EL (cell line): ENCODE measurements at regions not wholly inside any gene's neighbourhood (a gene's known extent, or its start where the extent isn't known, plus 50 kb on each side); places are given as distances from the start of the nearest gene placed in this dataset.
A peak's percentile ranks its signal among the peaks of the same experiment; 100 is the strongest.

Experiments
- DNase-seq: peaks from one replicate; pipeline ENCODE4 v3.0.0-alpha.2; 2016

DNA sequence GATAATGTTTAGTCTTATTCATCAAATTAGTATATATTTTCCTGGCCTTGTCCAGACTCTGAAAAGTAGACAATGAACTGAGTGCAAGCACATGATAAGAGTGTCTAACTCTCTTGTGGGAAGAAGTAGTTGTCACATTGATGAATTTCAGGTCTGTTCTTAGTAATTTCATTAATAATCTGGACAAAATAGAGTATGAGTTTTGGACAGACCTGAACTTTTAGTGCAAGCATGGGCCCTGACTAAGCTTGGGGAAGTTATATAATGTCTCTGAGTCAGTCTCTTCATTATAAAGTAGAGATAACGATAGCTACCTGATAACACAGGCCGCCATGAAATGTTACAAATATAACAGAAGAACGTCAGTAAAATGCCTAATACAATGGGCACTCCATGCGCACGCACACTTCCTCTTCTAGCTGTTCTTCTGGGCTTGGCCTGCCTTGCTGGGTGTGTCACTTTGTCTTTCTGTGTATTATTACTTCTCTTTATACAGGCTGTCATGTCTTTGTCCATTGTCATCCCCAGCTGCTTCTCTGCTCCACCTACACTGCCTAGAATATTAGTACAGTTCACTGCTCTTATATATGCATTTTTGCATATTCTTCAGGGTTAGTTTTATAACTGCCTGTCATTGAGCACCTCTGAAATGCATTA lies 129.1 kb upstream of the HTR2A start:
- no peak for DNase-seq

GRCh38 chr13:47019977-47020376 lies 123.1 kb upstream of the HTR2A start:
- no peak for DNase-seq

- DNase-seq, result peak; percentile 70
Observed at GRCh38 chr13:47017476-47017875, 120.6 kb upstream of the HTR2A start.

DNA sequence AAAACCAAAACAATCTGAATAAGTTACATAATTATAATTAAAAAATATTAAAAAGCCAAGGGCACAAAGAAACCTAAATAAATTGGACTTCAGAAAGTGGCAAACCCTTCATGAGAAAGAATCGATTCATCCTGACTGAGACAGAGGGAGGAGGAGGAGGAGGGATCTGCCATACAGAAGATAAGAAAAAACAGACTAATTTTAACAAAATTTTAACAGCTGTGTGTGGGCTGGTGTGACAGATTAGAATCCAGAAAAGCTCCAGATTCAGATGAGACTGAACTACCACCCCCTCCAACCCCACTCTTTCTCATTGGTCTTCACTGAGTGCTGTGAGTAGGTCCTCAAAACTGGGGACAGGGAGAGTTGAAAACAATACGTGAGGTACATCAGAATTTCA lies 111.5 kb upstream of the HTR2A start:
- no peak for DNase-seq

GRCh38 chr13:47005756-47006414 lies 109.0 kb upstream of the HTR2A start:
- peak; percentile 16 for DNase-seq

- no peak for DNase-seq
Observed at GRCh38 chr13:47004540-47004939, 107.7 kb upstream of the HTR2A start.

DNA sequence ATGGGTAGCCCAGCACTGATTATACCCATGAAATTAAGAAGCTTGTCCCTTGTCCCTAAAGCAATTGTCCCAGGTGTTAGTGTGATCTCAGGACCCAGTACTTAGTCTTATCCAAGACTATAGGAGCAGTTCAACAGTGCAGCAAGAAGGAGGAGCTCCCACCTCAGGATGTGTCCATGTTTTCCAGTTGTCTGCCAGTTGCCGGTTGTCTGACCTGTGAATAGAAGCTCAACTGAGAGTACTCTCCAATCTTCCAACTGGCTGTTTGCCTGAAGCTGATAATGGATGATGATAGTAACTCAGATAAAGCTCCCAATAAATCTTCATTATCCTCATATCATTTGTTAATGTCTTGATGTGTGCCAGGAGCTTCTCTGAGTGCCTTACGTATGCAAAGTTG lies 107.2 kb upstream of the HTR2A start:
- peak; percentile 11 for DNase-seq

DNA sequence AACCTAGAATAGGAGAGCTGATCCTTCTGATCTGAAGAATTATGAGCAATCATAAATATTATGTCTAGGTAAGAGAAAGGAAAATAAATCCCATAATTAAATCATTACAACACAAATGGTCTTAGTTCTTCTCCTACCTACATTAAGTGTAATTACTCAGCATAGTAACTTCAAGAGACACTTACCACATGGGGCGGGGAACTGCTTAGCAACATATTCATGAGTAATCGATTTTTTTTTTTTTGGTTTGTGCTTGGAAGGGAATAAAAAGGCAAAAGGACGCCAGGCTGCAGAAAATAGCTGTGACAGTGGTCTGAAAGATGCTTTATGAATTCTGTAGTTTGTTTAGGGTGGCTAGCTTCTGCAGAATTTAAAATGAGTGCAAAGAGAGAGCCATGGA lies 103.3 kb upstream of the HTR2A start:
- DNase-seq, result no peak

GRCh38 chr13:46996316-46997030 lies 99.6 kb upstream of the HTR2A start:
- DNase-seq, result no peak

- no peak for DNase-seq
Observed at GRCh38 chr13:46995874-46996273, 99.0 kb upstream of the HTR2A start.

- no peak for DNase-seq
Observed at GRCh38 chr13:46994492-46994891, 97.6 kb upstream of the HTR2A start.

- peak; percentile 32 for DNase-seq
Observed at GRCh38 chr13:46992383-46992952, 95.6 kb upstream of the HTR2A start.

DNA sequence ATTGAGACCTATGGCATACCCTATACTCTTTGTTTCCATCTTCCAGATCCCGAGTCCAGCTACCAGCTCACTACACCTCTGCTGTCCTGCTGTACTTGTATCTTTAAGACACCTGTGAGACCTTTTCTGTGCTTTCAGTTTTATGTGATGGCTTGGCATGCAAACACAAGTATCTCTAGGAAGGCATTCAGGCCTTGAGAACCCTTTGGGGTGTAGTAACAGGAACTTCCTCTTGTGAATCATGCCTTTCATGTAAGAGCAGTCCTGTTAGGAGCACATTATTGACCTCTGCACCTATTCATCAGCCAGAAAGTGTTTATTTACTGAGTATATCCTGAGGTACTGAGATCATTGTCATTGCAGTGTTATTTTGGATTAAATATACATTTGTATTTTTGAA lies 87.0 kb upstream of the HTR2A start:
- peak; percentile 40 for DNase-seq

DNA sequence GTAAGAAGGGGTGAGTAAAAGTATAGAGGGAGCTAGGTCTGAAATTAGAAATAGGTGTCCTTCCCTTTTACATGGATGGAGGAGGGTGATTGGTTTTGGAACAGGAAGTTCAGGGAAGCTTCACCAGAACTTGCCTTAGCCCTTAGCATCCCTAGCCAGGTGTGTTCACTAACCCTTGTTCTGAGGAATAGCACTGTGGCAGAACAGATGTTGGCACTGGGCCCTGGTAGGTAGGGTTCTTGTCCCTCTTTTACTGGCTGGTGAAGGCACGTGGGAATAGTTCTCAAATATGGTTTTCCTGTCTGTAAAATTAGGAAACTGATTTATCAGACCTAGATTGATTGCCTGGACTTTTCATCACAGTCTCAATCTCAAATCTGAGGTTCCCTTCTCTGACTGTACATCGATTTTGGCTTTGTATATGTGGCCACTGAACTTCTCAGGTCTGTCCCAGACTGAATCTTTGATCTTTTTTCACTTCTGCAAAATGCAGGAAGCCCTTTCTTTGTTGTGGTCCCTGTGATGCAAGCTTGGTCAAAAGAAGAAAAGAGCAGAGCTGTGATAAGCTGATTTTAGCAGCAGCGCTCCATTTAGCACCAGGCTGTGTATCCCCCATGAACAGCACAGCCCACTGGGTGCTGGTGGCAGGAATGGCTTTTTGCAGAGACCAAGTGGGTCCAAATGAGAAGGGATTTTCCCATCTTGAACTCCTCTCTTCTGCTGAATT lies 86.2 kb upstream of the HTR2A start:
- DNase-seq, result no peak

DNA sequence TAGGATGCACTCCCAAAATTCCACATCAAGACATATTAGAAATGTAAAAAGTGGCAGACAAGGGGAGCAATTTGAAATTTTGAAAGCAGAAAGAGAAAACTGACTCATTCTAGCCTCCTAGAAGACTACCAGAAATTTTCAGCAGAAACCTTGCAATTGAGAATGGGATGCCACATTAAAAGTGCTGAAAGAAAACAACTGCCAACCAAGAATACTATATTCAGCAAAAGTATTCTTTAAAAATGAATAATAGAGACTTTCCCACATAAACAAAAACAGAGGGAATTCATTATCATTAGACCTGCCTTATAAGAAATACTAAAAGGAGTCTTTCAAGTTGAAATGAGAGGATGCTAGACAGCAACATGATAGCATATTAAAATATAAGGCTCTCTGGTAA lies 78.3 kb upstream of the HTR2A start:
- no peak for DNase-seq

- no peak for DNase-seq
Observed at GRCh38 chr13:46968450-46968849, 71.6 kb upstream of the HTR2A start.

DNA sequence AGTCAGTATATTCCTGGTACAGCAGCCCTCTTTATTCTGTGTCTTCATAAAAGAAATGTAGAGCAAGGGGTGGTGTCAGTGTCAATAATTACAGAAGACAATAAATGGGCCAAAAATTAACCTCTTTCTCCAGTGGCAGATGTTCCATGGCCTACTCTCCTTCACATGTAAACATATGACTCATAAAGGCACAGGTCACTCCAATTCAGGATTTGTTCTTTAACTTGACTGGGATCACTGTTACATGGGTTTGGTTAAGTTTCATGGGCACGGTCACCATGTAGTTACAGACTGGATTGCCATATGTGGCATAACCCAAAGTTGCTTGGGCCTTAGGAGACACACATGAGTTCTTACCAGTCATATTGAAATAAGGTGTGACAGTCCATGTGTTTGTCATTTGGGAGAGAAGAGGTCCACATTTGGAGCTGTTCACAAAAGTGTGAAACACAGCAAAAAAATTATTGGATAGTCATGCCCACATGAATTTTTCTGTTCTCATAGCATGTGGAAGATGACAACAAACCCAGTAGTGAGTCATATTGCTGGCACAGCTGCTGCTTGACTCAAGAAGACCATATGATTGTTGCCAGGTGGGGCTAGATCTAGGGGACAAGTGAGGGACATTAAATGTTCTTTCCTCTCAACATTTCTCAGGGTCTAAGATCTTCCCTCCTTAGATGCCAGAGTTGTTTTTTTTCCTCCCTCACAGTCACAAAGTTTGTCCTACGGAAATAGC lies 68.1 kb upstream of the HTR2A start:
- DNase-seq, result peak; percentile 63

DNA sequence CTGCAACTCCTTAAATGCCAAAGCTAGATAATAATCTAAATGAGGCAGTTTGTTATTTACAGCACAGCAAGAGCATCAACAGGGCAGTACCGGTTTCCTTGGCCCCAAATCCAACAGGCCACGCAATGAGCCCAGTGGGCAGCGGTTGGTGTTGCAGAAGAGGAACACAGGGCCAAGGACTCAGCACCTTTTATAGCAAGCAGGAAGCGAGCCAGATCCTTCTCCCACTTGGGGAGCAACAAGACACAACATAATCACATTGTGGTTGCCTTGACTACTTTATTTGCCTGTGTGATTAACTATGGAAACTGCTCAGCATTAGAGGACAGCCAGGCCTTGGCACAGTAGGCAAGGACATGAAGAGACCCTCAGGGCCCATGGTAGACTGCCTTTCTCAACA lies 67.1 kb upstream of the HTR2A start:
- no peak for DNase-seq

DNA sequence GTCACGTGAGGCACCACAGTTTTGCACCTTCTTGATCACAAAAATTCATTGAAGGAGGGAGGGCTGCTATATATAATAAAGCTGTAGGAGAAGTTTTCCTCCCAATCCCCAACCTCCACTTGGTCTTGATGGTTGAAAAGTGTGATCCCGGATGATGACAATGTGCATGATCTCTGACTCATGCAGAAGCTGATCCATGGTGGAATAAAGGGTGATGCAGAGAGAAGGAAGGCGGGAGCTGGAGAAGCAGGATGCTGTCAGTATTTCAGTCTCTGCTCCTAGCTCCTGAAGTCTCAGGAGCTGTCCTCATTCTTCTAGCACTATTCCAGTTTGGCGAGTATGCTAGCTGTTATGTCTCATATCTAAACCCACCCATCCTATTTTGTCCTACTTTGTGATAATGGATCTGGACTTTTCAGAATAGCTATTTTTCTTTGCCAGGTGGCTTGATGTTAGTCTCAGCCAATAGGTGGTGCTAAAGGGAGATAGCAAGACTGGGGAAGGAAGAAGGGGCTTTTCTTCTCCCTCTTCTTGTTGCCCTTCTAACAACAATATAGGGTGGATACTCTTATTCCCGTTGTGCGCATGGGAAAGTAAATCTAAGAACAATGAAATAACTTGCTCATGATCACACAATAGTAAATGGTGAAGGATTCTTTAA lies 65.6 kb upstream of the HTR2A start:
- DNase-seq, result peak; percentile 65

DNA sequence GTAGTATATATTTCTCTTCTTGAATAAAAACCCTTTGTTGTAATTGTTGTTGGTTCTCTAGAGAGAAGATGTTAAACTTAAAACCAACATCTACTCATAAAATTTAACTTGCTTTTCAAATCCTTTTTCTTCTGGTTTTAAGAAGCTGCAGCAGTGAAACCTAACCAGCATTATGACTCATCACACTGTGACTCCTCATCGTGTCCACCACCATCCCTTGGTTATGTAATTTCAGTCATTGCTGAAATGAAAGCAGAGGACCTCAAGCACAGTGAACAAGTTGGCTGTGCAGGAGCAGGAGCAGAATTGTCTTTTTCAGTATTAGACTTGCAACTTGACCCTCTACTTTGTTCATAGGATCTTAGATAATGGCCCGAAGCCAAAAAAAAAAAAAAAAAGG lies 64.9 kb upstream of the HTR2A start:
- peak; percentile 79 for DNase-seq

DNA sequence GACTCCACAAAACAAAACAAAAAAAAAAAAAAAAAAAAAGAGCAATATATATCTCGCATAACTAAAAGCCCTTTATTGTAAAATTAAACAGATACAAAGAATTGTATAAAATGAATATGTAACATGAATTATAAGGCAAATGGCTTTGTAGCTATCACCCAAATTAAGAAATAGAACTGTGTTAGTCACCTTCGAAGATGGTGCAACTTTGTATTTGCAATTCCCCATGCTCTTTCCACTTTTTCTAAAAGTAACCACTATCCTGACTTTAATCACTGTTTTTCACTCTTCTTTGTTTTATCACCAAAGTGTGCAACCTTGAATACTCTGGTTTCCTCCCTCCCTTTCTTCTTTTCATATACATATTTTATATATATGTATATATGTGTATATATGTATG lies 57.1 kb upstream of the HTR2A start:
- no peak for DNase-seq

GRCh38 chr13:46953331-46953730 lies 56.5 kb upstream of the HTR2A start:
- DNase-seq, result no peak
